ENCODE measurements at regions not wholly inside any gene's neighbourhood (a gene's known extent, or its start where the extent isn't known, plus 50 kb on each side); places are given as distances from the start of the nearest gene placed in this dataset.

DNA sequence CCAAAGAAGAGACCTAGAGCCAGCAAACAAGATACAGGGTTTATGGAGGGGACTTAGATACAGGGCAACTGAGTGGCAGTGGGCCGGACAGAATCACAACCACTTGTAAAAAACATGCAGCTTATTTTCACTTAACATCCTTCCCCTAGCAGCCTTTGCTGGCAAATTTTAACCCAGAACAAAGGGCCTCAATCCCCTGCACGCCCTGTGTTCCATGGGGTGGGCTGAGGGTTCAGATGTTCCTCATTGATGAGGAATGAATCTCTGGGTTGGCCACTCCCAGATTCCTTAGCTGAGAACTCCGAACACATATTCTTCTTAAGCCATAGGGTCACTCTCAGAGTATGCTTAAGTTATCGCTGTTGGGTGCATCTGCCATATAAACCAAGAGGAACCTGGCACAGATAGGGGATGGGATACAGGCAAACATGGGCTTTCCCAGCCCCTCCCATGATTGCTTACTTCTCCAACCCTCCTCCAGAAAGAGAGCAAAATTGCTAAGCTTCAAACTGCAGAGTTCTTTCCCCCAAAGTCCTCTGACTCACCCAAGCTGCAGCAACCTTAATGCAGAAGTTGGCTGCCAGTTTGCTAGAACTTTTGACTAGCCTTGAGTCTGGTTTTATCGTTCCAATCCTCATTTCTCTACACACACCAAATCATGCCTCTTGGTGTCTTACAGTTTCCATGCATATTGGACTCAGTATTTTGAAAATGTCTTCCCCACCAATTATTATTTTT, 146.9 kb downstream of the CD47 start:
- DNase-seq (ENCODE audit: low read depth in 1 of 2, low spot score in 2 of 2) (no peak), FAIRE-seq (no peak)
- POLR2A ChIA-PET (ENCODE audit: partially characterized antibody) = no interaction called here
- Histone ChIP-seq H2BK5ac (ENCODE audit: low read depth, low read length) (no peak overlapping the region), H2BK20ac (ENCODE audit: low read length) (no peak overlapping the region), H4K5ac (ENCODE audit: insufficient read length, low read depth, low read length) (no peak overlapping the region), H3K4me3 (ENCODE audit: extremely low read depth in 1 of 4, insufficient read depth in 2 of 4, low read depth in 3 of 4, low read length in 4 of 4) (no peak overlapping the region), H3K4ac (replicated peaks; ENCODE audit: insufficient read length, low read depth, low read length) (no peak overlapping the region), H3K79me1 (ENCODE audit: low read depth, low read length) (no peaks in the 10 kb centered on the region), H2BK120ac (replicated peaks; ENCODE audit: low read depth, low read length) (no peak overlapping the region), H3K23me2 (ENCODE audit: low read depth, low read length) (no peaks in the 10 kb centered on the region), H3K9me3 (ENCODE audit: insufficient read depth in 2 of 2, low read depth in 1 of 2, low read length in 1 of 2) (no peaks in the 10 kb centered on the region), H3K36me3 (ENCODE audit: control insufficient read depth in 2 of 4, insufficient read depth in 4 of 4, low read length in 3 of 4) (no peaks in the 10 kb centered on the region), H3K27me3 (replicated peaks in 1 of 4; ENCODE audit: control insufficient read depth in 3 of 4, extremely low read depth in 1 of 4, insufficient read depth in 3 of 4, low read length in 3 of 4) (peaks cover 0 to 1% (median 0%) of the 10 kb centered on the region in 4 experiments; a peak in 1 of 7 replicates), H3K14ac (ENCODE audit: insufficient read length) (no peak overlapping the region), H3K18ac (ENCODE audit: extremely low read depth, low read length) (no peak overlapping the region), H3K4me2 (ENCODE audit: insufficient read depth in 1 of 2, low read depth in 2 of 2, low read length in 2 of 2) (no peak overlapping the region), H4K91ac (replicated peaks; ENCODE audit: insufficient read length, low read length) (no peak overlapping the region), H3K4me1 (replicated peaks in 1 of 4; ENCODE audit: control insufficient read depth in 3 of 4, insufficient read depth in 4 of 4, low read length in 3 of 4) (no peaks in the 10 kb centered on the region; a peak in 1 of 7 replicates), H2BK15ac (ENCODE audit: low read length) (no peak overlapping the region), H3K79me2 (ENCODE audit: control insufficient read depth in 1 of 2, insufficient read depth in 2 of 2, low read length in 2 of 2) (no peaks in the 10 kb centered on the region), H3K23ac (ENCODE audit: insufficient read length) (no peak overlapping the region), H3K27ac (ENCODE audit: low read depth, low read length) (no peak overlapping the region), H2AFZ (ENCODE audit: low read length) (peak overlapping the region; percentile 66; the same call in 1 of the 2 replicates), H2AK5ac (ENCODE audit: low read depth, low read length) (no peak overlapping the region), H3K56ac (replicated peaks; ENCODE audit: insufficient read length, low read depth, low read length) (no peak overlapping the region), H2BK12ac (ENCODE audit: low read depth, low read length) (no peak overlapping the region), H3K9ac (replicated peaks in 1 of 4; ENCODE audit: extremely low read depth in 1 of 4, low read depth in 3 of 4, low read length in 3 of 4) (no peak overlapping the region), H4K20me1 (replicated peaks in 1 of 2; ENCODE audit: control insufficient read depth in 1 of 2, insufficient read depth in 2 of 2, low read length in 2 of 2) (no peaks in the 10 kb centered on the region), H4K8ac (ENCODE audit: extremely low read depth, insufficient read depth, low read length) (no peak overlapping the region)
- WGBS, 2 experiments (ENCODE audit: extremely low coverage in 1 of 2, insufficient coverage in 1 of 2, insufficient read length in 1 of 2, insufficient replicate concordance in 2 of 2, low coverage in 1 of 2, low lambda C conversion rate in 2 of 2, missing lambda C conversion rate in 1 of 2) = 94% methylated on average over 5 of the region's 5 CpGs; no CpG with 5 or more reads in 1 of the 2 experiments
- CTCF ChIA-PET (ENCODE audit: partially characterized antibody) = interaction anchor here (1.2 to 3.3 kb wide), 2 partner anchors 12 to 16 kb away, joined by 3 to 8 read pairs; no protein-coding TSS in a partner anchor
- TF ChIP-seq PHF8 (conservative IDR thresholded peaks at IDR 0.05; ENCODE audit: low read depth, low read length) = no peak
- TF ChIP-seq TAF1 (IDR thresholded peaks at IDR 0.05; ENCODE audit: low read depth, low read length) = no peak
- TF ChIP-seq EZH2 (IDR thresholded peaks at IDR 0.05; ENCODE audit: low read depth, low read length, severe bottlenecking) = no peak
- no peak for TF ChIP-seq CHD1 (IDR thresholded peaks at IDR 0.05; ENCODE audit: low read depth, low read length)
- TF ChIP-seq CBX5 (IDR thresholded peaks at IDR 0.05; ENCODE audit: low read depth, low read length) = no peak
- no peak for TF ChIP-seq KDM1A (IDR thresholded peaks at IDR 0.05; ENCODE audit: borderline replicate concordance, low read length)
- no peak for TF ChIP-seq KDM5A (IDR thresholded peaks at IDR 0.05; ENCODE audit: low read length)
- no peak for TF ChIP-seq BACH1 (IDR thresholded peaks at IDR 0.05; ENCODE audit: low read length)
- no peak for TF ChIP-seq CBX8 (IDR thresholded peaks at IDR 0.05; ENCODE audit: borderline replicate concordance, low read depth, low read length)
- TF ChIP-seq NANOG (IDR thresholded peaks at IDR 0.05; ENCODE audit: insufficient read depth, low read depth, low read length, poor library complexity, severe bottlenecking) = no peak
- TF ChIP-seq, protein P1, sequence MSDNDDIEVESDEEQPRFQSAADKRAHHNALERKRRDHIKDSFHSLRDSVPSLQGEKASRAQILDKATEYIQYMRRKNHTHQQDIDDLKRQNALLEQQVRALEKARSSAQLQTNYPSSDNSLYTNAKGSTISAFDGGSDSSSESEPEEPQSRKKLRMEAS (IDR thresholded peaks at IDR 0.05) = no peak
- TF ChIP-seq USF2 (IDR thresholded peaks at IDR 0.05; ENCODE audit: low read length) = no peak
